GM18861 (cell line): ENCODE measurements at regions not wholly inside any gene's neighbourhood (a gene's known extent, or its start where the extent isn't known, plus 50 kb on each side); places are given as distances from the start of the nearest gene placed in this dataset.

Experiments used
- ATAC-seq: cut with Tn5 transposase; IDR thresholded peaks from one replicate; pipeline ENCODE4 v1.9.1; 2021; ENCODE audit not compliant: unreplicated experiment

DNA sequence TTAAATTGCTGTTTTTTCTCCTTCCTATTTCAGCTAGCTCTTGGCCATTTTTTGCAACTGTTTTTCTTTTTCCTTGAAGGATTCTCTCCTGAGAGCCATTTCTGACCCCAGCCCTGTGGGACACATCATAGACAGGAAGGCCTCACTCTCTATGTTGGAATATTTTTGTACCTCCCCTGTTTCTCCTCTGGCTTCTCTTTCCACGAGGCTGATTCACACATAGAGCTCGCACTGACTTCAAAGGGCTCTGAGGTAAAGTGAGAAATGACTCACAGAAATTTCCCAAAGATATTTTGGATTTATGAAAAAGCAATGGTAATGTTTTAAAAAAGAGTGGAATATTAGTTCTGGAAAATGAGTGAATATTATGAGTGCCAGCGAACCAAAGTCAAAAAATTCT lies 181.7 kb upstream of the IGFBP7 start:
- no peak for ATAC-seq

DNA sequence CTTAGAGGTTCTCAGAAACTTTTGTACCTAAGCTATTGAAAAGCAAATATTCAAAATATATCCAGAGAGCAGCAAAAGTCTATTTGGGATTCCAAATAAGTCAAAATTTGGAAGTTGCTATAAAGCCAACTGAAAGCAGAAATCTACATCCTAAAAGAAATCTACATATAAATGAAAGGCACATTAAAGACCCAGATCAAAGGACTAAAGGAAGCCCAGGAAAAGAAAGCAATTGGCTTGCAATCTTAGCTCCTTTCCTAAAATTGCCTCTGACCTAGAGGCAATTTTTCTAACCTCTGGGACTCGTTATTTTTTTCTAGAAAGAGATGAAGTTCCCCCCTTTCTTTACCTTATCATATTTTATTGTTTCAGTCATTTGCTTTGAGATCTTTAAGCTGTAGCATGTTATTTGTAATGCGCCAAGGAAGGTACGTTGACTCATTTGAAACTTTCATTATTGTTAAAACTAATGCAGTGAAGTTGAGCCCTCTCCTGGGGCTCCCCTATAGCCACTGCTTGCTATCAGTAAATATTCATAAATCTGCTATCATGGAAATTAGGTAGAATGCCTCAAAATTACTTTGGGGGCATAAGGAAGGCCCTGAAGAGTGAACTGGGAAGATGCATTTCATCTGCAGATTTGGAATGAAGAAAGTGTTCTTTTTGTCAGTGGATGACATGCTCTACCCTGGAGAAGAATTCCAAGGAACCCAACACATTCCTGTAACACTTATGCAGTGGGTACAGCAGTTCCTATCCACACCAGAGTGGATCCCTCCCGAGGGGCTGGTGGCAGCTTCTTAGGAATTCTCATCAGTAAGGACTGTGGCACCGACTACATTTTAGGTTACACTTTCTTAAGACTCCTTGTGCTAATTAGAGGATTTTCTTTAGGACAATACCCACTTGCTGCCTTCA lies 177.8 kb upstream of the IGFBP7 start:
- no peak for ATAC-seq

DNA sequence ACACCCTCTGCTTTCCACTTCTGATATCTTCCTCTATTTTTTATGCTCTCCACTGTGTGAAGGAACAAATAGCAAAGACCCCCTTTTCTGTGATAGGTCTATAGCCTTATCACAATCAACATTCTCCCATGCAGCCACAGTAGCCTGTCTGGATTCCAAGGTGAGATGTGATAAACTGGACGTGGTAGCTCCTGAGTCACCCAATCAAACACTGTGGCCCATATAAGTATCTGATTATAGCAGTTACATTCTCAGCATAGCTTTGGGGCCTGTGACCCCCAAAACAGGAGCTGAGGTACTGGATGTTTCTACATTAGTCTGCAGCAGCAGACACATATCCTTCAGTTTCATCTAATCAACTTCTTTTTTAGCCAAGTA lies 172.7 kb upstream of the IGFBP7 start:
- no peak for ATAC-seq

DNA sequence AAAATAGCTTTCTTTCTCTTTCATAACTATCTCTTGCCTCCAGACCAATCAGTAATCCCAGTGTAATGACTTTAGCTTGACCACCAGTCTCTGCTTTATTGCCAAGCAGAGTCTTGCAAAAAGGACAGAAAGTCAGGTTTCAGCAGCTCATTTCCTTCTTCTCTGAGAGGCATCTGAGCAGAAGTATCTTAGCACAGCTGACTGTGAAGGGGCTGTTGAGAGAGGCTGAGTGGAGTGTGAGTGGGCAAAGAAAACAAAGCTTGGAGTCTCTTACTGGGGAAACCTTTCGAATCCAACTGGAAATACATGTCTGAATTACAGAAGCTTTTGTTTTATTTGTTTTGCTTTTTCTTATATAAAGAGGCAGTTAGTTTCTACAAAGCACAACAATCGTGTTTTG lies 170.3 kb upstream of the IGFBP7 start:
- no peak for ATAC-seq

DNA sequence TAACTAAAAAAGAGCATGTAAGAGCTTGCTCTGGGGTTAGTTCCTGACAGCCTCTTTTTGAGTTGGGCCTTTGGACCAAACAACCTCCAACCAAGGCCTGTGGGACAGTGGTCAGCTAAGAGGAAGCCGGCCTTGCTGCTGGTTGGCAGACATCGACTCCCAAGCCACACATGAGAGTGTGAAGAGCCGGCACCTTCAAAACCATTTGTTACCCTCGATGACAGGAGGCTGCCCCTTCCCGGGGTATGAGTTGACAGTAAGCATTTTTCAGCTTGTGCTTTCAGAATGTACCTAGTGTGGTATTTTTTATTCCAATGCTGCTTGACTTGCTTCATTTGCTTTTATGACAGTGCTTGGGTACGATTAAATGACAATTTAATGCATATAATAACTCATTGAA lies 168.6 kb upstream of the IGFBP7 start:
- ATAC-seq: no peak

DNA sequence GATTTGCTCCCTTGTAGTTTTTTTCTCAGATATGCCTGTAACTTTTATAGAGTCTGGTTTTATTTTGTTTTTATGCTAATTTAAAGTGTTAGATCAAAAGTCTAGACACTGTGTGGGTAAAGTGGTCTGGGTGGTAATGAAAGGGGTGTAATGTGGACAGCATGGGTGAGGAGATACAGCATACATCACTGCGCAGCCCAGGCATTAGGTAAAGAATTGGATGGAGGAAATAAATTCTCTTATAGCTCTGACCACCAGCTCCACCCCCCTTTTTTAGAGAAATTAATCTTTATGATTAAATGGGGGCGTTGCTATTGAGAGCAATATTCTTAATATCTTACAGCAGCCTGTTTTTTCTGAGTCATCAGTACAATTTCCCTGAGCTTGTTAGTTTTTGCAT lies 163.9 kb upstream of the IGFBP7 start:
- ATAC-seq: no peak

DNA sequence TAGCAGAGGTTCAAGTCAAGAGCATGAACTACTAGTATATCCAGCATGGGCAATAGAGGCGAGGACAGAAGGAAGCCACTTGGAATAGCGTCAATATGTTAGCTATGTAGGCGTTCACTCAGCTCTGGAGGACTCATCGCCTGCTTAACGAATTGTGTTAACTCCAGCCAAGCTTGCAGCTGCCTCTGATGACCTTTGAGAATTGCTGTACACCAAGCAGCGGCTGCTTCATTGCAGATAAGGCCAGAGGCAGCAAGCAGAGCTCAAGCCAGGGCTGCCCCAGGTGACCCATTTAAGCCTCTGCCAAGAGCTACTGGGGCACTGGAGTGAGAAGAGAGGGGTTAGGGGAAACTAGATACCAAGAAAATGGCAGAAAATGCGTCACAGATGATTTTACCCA lies 160.2 kb upstream of the IGFBP7 start:
- ATAC-seq: no peak

DNA sequence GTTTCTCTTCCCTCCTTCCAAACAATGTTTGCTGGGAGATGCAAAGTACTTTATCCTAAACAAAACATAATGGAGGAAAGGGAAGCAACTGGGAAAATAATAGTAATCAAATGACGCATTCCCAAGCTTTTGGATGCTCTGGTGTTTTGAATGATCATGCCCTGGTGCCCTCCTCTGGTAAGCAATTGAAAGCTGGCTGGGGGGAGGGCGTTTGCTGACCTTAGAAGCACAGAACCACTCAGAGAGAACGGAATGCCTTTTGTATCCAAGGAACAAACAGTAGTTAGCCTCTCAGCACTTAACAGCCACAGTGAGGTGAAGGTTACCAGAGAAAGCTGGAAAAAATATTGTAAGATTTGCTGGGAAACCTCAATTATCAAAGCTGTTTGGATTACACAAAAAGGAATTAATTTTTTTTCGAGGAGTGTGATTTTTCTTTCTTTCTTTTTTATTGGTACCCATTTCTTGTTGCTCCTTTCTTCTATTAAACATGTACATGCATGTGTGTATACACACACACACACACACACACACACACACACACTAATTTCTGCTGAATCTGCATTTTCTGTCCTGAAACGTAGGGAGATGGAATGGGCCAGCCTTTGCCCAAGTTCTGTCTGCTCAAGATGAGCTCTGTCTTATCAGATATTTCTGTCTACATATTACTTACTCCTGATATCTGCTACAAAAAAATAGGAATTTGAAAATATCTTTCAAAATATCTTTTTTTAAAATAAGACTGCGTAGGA lies 155.8 kb upstream of the IGFBP7 start:
- ATAC-seq: no peak

DNA sequence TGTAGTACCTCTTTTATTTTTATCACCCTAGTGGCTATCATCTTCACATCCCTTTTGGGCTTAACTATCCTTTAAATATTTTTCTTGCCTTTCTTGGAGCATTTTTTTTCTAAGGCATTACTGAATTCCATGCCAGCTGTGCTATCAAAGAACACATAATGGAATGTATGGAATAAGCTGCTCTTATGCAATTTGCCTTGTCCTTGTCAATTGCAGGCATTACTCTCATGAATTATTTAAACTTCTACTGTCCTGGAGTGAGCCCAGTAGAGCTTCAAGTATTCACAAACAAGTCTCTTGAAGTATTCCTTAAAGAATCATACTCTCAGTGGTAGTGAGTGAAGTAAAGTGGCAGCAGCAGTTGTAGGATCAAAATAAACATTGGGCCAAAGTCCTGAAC lies 144.6 kb upstream of the IGFBP7 start:
- ATAC-seq: no peak

DNA sequence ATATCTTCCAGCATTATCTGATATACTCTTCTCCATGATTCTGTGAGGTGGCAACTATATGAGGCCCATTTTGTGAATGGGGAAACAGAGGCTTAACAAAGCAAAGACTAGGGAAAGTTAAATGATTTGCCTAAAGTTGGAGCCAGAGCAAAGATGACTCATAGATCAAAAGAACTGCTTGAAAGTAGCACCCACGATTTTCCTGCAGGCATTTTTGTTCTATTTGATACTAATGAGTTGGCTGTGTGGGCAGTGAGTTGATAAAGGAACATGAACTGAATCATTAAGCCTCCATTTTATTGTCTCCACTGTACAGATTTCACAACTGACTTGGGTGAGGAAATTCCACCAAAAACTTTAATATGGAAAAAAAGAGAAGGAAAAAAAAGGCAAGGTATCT lies 138.9 kb upstream of the IGFBP7 start:
- ATAC-seq: no peak

DNA sequence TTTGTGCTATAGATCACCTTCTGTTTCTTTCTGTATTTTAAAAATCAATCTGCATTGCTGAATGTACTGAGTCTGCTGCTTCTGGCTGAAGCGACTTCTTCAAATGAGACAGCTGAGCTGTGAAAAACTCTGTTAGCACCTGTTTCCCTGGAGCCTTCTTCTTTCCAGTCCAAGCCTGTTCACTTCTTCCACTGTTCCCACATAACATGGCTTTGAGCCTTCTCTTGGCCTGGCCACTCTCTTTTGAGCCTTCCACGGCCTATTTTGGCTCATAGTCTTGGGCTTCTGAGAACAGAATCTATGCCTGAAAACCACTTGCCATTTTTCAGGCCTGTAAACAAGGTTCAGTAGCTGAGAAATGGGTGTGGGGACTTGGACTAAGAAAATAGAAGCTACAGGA lies 132.9 kb upstream of the IGFBP7 start:
- no peak for ATAC-seq

DNA sequence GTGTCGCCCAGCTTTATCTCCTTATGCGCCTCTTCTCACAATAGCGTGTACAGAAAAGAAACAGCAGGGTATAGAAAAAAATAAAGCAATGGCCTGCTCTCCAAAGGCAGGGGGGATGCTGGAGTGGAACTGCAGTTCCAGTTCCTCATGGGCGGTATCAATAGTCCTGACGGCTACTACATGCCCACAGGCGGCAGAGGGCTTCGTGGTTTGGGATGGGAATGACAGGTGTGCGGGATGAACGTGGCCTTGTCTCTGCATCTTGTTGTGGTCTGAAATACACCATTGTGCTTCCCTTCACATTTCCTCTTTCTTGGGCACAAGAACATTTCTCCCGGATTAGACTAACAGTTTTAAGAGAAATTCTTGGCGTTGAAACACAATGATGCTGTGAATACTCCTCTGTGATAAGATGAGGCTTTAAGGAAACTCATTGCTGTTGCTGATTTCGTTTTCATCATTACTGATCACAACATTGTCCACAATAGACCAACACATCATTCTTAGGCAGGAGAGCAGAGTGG lies 124.1 kb upstream of the IGFBP7 start:
- no peak for ATAC-seq

DNA sequence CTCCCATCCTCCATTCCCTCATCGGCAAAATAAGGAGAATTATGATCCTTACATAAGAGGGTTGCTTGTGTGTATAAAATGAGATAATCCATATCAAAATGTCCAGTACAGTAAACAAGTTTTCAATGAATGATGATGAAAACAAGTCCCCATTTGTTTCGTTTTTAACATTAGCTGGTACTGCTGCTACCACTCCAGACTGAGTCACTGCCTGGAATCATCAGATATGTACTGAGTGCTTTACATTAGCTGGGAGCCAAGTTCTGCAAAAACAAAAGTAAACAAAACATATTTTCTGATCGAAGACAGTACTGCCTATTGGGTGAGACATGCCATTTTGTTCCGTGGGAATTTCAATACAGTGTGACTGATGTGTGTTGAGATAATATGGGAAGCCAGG lies 123.2 kb upstream of the IGFBP7 start:
- ATAC-seq: no peak

DNA sequence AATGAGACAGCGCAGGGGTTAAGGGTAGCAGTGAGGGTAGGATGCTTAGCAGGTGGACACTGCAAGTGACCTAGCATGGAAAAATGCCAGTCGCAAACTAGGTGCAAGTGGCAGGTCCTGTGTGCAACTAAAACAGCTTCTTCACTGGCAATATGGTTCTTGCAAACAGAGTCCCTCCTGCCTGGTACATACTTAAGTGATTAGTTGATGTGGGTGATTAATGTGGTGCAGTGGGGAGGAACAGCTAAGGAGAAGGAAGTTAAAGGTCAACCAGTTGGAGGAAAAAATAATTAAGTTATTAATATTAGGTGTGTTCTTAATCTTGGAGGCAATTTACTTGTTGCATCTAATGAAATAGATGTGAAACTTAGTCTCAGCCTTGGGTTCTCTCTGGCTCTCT lies 121.6 kb upstream of the IGFBP7 start:
- ATAC-seq: no peak

DNA sequence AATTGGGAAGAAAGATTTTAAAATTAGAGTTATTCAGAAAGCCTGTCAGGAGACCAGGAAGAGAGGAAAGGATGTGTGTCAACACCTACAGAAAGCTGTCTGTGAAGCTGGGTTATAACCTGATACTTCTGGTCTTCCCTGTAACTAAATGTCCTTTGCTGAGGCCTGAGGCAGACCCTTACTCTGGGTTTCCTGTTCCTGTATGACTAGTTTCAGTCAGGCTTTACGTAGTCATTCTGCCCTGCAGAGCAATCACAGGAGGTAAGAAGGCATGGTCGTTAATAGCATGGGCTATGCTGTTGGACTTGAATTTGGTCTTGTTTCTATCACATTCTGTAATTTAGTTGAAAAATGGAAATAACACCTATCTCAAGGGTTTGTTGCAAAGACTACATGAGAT lies 110.5 kb upstream of the IGFBP7 start:
- peak; percentile 80 for ATAC-seq

DNA sequence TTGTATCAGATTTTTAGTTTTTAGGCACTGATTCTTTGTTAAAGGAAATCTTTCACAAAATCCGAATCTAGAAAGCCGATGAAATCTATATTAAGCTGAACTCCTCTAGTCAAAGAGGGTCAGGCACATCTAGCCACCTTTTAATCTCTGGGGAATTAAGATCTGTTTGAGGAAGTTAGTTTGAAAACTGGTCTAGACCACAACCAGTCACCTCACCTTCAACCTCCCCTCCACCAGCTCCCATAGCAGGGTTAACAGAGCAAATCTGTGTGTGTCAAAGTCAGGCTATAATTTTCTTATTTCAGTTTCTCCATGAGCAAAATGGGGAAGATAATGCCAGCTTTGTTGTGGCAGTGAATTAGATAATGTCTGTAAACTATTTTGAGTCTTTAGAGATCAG lies 110.0 kb upstream of the IGFBP7 start:
- ATAC-seq: peak; percentile 88

DNA sequence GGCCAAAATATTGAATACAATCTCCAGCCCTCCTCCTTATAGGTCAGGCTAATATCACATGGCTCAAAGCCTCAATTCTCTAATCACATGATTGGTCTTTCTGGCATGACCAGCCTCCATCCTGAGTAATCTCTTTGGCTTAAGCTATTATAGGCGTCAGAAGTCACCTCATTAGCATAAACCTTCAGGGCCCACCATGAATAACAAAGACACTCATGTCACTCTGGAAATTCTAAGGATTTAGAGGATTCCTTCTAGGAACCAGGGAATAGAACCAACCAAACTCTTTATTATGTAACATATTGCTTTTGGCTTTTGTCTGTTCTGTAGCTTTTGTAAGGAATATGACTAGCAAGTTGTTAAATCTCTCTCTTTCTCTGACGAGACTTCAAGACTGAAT lies 109.2 kb upstream of the IGFBP7 start:
- no peak for ATAC-seq

DNA sequence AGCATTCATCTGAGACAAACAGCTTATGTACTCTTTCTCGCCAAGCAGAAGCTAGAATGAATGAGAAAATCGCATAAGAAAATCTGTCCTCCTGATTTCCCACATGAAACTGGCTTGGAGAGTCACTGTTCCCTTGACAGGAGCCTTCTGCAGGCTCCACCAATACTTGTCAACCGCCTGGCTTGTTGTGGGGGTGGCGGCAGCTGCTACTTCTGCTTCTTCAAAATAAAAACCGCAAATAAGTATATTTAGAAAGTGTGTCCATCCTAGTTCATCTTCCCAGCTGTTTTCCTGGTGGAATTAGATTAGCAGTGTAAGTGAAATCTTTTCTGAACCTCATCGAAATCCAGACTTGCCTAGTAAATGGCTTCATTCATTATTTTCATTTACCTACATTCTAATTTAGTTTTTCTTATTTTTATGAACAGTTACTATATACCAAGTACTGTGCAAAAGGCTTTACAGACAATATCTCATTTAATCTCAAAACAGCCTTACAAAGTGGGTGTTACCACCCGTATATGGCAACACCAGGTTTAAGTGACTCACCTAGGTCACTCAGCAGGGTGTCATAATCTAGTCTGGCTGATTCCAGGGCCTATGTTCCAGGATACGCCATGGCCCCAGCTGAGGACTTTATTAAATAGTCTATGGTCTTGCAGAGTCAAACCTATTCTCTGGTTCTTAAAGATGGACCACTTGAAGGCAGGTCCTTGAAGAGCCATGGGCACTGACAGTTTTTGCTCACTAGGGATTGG lies 104.6 kb upstream of the IGFBP7 start:
- no peak for ATAC-seq

DNA sequence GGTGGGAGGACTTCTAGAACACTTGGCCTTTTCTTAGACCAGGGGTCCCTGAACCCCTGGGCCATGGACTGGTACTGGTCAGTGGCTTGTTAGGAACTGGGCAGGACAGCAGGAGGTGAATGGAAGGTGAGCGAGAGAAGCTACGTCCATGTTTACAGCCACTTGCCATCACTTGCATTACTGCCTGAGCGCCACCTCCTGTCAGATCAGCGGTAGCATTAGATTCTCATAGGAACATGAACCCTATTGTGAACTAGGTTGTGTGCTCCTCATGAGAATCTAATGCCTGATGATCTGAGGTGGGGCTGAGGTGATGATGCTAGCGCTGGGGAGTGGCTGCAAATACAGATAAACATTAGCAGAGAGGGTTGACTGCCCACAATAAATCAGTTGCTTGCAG lies 100.9 kb upstream of the IGFBP7 start:
- no peak for ATAC-seq

DNA sequence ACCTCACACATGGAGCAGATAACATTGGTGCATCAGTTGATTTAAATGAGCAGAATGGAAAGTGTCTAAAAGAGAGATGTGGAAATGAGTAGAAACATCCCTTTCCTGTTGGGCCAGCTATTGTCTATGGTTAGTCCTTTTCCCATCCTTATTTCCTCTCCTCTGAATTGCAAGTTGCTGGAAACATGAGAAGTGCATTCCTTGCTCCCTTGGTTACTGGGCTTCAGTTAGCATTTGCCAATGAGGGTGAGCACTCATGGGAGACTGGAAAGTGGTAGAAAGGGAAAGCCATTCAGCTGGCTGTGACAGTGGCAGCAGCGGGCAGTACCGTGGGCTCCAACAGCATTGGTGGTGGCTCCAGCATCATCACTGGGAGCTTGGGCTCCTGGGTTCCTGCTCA lies 96.0 kb upstream of the IGFBP7 start:
- ATAC-seq: no peak

DNA sequence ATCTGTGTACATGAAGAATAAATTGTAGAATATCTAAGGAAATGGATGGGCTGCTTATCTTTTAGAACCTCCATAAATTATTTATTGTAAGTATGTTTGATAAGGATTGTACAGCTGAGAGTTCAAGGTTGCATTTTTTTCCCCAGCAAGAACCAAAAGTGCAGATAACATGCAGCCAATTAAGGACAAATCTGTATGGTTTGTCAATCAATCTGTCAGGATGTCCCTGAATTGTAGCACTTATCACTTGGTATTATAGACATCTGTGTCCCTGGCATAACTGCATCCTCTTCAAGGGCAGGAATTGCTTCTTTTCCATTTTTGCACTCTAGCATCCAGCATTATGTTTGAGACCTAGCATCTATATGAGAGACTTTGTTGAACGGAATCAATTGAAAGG lies 95.4 kb upstream of the IGFBP7 start:
- no peak for ATAC-seq
